SK-N-SH (cell line): ENCODE measurements at regions not wholly inside any gene's neighbourhood (a gene's known extent, or its start where the extent isn't known, plus 50 kb on each side); places are given as distances from the start of the nearest gene placed in this dataset.

Experiments
- EP300 ChIP-seq, 2 experiments: IDR thresholded peaks; 2 replicates each; pipeline versions ENCODE4 v1.4.0 to v1.6.1; 2012; ENCODE audit warnings: borderline replicate concordance in 1 of 2, low read depth in 1 of 2, low read length in 1 of 2
- EZH2phosphoT487 ChIP-seq: fragments of 200-600 bp; sonication (generic); IDR thresholded peaks from 2 replicates; pipeline ENCODE4 v1.6.1; 2017; ENCODE audit warnings: low read depth, mixed run types, mild to moderate bottlenecking, antibody characterized with exemption, moderate library complexity, borderline replicate concordance
- GATA2 ChIP-seq: sonication (generic); formaldehyde crosslinking; IDR thresholded peaks from 2 replicates; pipeline ENCODE4 v1.5.0; 2020; ENCODE audit warnings: mild to moderate bottlenecking, missing genetic modification reagents
- POLR2AphosphoS5 ChIP-seq: IDR thresholded peaks from 2 replicates; pipeline ENCODE4 v1.6.1; 2012; ENCODE audit warnings: low read depth, low read length
- RAD21 ChIP-seq: IDR thresholded peaks from 2 replicates; pipeline ENCODE4 v1.6.1; 2012; ENCODE audit warnings: mild to moderate bottlenecking, low read length
- RFX5 ChIP-seq: IDR thresholded peaks from 2 replicates; pipeline ENCODE4 v1.6.1; 2012; ENCODE audit warnings: mild to moderate bottlenecking, improper control_type of control experiment, low read length
- SMC3 ChIP-seq: IDR thresholded peaks from 2 replicates; pipeline ENCODE4 v1.6.1; 2012; ENCODE audit warnings: low read depth, low read length, improper control_type of control experiment
- TCF12 ChIP-seq: IDR thresholded peaks from 2 replicates; pipeline ENCODE4 v1.4.0; 2012
- TF ChIP-seq, protein P1 (sequence below): IDR thresholded peaks from 2 replicates; pipeline ENCODE4 v1.4.0; 2012; ENCODE audit warnings: low read depth
- TF ChIP-seq, protein P2 (sequence below): fragments of 200-600 bp; sonication (generic); IDR thresholded peaks from 2 replicates; pipeline ENCODE4 v1.6.1; 2017; ENCODE audit warnings: antibody characterized with exemption, mild to moderate bottlenecking, moderate library complexity
- TF ChIP-seq, protein P3 (sequence below): IDR thresholded peaks from 2 replicates; pipeline ENCODE4 v1.4.0; 2012; ENCODE audit warnings: low read depth, borderline replicate concordance

DNA sequence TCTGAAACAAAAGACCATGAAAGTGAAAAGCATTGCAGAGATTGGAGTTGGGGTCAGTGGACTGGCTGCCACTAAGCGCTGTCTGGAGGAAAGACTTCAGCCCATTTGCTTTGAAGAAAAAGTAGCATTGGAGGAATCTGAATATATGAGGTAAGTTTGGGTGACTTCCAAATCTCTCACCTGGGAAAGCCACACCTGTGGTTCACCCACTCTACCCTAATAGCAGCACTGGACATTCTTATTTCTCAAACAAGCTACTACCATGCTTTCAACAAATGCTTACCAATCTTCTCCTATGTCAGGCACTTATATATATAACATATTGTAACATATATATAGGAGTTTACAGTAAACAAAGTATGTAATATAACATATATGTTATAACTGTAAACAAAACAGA is 76.0 kb upstream of the POGK start:
- TF ChIP-seq GATA2 (CRISPR knock-in tag) = no peak
- no peak for TF ChIP-seq RAD21
- TF ChIP-seq EP300 (IDR thresholded peaks at IDR 0.05; ENCODE audit: borderline replicate concordance in 1 of 2, low read depth in 1 of 2, low read length in 1 of 2) = no peak
- TF ChIP-seq, protein P1, sequence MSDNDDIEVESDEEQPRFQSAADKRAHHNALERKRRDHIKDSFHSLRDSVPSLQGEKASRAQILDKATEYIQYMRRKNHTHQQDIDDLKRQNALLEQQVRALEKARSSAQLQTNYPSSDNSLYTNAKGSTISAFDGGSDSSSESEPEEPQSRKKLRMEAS = no peak
- no peak for TF ChIP-seq RFX5
- TF ChIP-seq, protein P2, sequence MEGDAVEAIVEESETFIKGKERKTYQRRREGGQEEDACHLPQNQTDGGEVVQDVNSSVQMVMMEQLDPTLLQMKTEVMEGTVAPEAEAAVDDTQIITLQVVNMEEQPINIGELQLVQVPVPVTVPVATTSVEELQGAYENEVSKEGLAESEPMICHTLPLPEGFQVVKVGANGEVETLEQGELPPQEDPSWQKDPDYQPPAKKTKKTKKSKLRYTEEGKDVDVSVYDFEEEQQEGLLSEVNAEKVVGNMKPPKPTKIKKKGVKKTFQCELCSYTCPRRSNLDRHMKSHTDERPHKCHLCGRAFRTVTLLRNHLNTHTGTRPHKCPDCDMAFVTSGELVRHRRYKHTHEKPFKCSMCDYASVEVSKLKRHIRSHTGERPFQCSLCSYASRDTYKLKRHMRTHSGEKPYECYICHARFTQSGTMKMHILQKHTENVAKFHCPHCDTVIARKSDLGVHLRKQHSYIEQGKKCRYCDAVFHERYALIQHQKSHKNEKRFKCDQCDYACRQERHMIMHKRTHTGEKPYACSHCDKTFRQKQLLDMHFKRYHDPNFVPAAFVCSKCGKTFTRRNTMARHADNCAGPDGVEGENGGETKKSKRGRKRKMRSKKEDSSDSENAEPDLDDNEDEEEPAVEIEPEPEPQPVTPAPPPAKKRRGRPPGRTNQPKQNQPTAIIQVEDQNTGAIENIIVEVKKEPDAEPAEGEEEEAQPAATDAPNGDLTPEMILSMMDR = no peak
- no peak for TF ChIP-seq EZH2phosphoT487
- TF ChIP-seq SMC3 = no peak
- no peak for TF ChIP-seq TCF12
- TF ChIP-seq, protein P3, sequence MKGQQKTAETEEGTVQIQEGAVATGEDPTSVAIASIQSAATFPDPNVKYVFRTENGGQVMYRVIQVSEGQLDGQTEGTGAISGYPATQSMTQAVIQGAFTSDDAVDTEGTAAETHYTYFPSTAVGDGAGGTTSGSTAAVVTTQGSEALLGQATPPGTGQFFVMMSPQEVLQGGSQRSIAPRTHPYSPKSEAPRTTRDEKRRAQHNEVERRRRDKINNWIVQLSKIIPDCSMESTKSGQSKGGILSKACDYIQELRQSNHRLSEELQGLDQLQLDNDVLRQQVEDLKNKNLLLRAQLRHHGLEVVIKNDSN = no peak
- TF ChIP-seq POLR2AphosphoS5 = no peak
